Osteocyte (in vitro differentiated cells): ENCODE measurements at regions not wholly inside any gene's neighbourhood (a gene's known extent, or its start where the extent isn't known, plus 50 kb on each side); places are given as distances from the start of the nearest gene placed in this dataset.

Source experiments
- DNase-seq: peaks from one replicate; pipeline ENCODE4 v3.0.0; 2021; ENCODE audit warnings: mixed read lengths; ENCODE audit not compliant: unreplicated experiment; ENCODE audit errors: extremely low spot score
- H3K27ac Mint-ChIP-seq: one replicate; pipeline ENCODE4 v1.8.0; 2021; ENCODE audit warnings: mild to moderate bottlenecking, mixed read lengths; ENCODE audit not compliant: unreplicated experiment
- H3K27me3 Mint-ChIP-seq: one replicate; pipeline ENCODE4 v1.8.0; 2021; ENCODE audit warnings: mixed read lengths; ENCODE audit not compliant: unreplicated experiment
- H3K36me3 Mint-ChIP-seq: one replicate; pipeline ENCODE4 v1.8.0; 2021; ENCODE audit warnings: mixed read lengths; ENCODE audit not compliant: unreplicated experiment
- H3K4me1 Mint-ChIP-seq: one replicate; pipeline ENCODE4 v1.8.0; 2021; ENCODE audit warnings: mixed read lengths; ENCODE audit not compliant: unreplicated experiment
- H3K4me3 Mint-ChIP-seq: one replicate; pipeline ENCODE4 v1.8.0; 2021; ENCODE audit warnings: mild to moderate bottlenecking, moderate library complexity, mixed read lengths; ENCODE audit not compliant: unreplicated experiment
- H3K9me3 Mint-ChIP-seq: one replicate; pipeline ENCODE4 v1.8.0; 2021; ENCODE audit warnings: mixed read lengths; ENCODE audit not compliant: unreplicated experiment
- CTCF ChIP-seq: fragments of 200-600 bp; sonication (generic); IDR thresholded peaks from 2 replicates; pipeline ENCODE4 v1.5.0; 2021; ENCODE audit warnings: antibody characterized with exemption, mild to moderate bottlenecking, moderate library complexity

GRCh38 chr4:38452009-38452408 is 212.0 kb upstream of the KLF3 start:
- Mint-ChIP-seq H3K9me3 (no peaks in the 10 kb centered on the region), H3K36me3 (no peaks in the 10 kb centered on the region), H3K4me1 (no peaks in the 10 kb centered on the region), H3K4me3 (no peak overlapping the region), H3K27ac (no peak overlapping the region), H3K27me3 (peaks cover 44% of the 10 kb centered on the region)
- no peak for TF ChIP-seq CTCF
- no peak for DNase-seq

- H3K27me3 Mint-ChIP-seq: peaks cover 42% of the 10 kb centered on the region
- H3K4me3 Mint-ChIP-seq: no peak overlapping the region
Observed at GRCh38 chr4:38452542-38452941, 211.5 kb upstream of the KLF3 start.

GRCh38 chr4:38453253-38453881 is 210.6 kb upstream of the KLF3 start:
- H3K36me3 Mint-ChIP-seq: no peaks in the 10 kb centered on the region
- H3K9me3 Mint-ChIP-seq: no peaks in the 10 kb centered on the region
- H3K4me3 Mint-ChIP-seq: no peak overlapping the region
- no peak for TF ChIP-seq CTCF
- peaks cover 41% of the 10 kb centered on the region for H3K27me3 Mint-ChIP-seq
- no peak overlapping the region for H3K27ac Mint-ChIP-seq
- H3K4me1 Mint-ChIP-seq: no peaks in the 10 kb centered on the region
- DNase-seq: no peak

More at GRCh38 chr4:38452542-38452941, 211.5 kb upstream of the KLF3 start:
- H3K36me3 Mint-ChIP-seq: no peaks in the 10 kb centered on the region
- H3K27ac Mint-ChIP-seq: no peak overlapping the region
- no peaks in the 10 kb centered on the region for H3K9me3 Mint-ChIP-seq
- H3K4me1 Mint-ChIP-seq: no peaks in the 10 kb centered on the region
- no peak for TF ChIP-seq CTCF
- no peak for DNase-seq

- Mint-ChIP-seq H3K4me3 (no peak overlapping the region), H3K4me1 (no peaks in the 10 kb centered on the region), H3K9me3 (no peaks in the 10 kb centered on the region), H3K27me3 (peaks cover 48% of the 10 kb centered on the region), H3K27ac (no peak overlapping the region), H3K36me3 (no peaks in the 10 kb centered on the region)
- TF ChIP-seq CTCF: no peak
- DNase-seq: no peak
Observed at GRCh38 chr4:38454284-38454683, 209.7 kb upstream of the KLF3 start.

- Mint-ChIP-seq H3K27ac (no peak overlapping the region), H3K27me3 (peaks cover 50% of the 10 kb centered on the region), H3K9me3 (no peaks in the 10 kb centered on the region), H3K4me1 (no peaks in the 10 kb centered on the region), H3K4me3 (no peak overlapping the region), H3K36me3 (no peaks in the 10 kb centered on the region)
- no peak for DNase-seq
- no peak for TF ChIP-seq CTCF
Observed at GRCh38 chr4:38455092-38455862, 208.7 kb upstream of the KLF3 start.
